GM18867 (cell line): ENCODE measurements at regions not wholly inside any gene's neighbourhood (a gene's known extent, or its start where the extent isn't known, plus 50 kb on each side); places are given as distances from the start of the nearest gene placed in this dataset.
A peak's percentile ranks its signal among the peaks of the same experiment; 100 is the strongest.
"Not testable (repeated sequence)": the region's sequence is repeated elsewhere in the genome, so short reads cannot be mapped to it uniquely, and the experiment has no call there.

ENCODE experiments used
- ATAC-seq: cut with Tn5 transposase; IDR thresholded peaks from one replicate; pipeline ENCODE4 v1.9.1; 2021; ENCODE audit warnings: mild to moderate bottlenecking, moderate library complexity; ENCODE audit not compliant: unreplicated experiment

GRCh38 chrX:149420566-149420965 lies 84.5 kb downstream of the IDS start:
- not testable (repeated sequence) for ATAC-seq

DNA sequence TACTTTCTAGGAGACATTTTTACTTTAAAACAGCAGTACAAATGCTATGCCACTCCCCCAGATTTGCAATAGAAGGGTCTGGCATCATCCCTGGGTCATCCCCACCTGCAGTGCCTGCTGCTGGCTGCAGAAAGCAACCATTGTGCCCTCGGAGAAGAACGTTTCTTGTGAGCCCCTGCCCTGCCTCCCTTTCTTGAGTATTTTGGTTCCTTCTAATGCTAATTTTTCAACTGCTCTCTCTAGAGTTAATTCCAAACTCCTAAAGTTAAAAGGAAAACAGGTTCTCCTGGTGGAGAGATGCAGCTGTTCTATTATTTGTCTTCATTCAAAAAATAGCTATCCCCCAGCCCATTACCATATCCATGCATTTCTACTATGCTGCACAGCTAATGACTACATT lies 107.1 kb downstream of the IDS start:
- ATAC-seq, result no peak

DNA sequence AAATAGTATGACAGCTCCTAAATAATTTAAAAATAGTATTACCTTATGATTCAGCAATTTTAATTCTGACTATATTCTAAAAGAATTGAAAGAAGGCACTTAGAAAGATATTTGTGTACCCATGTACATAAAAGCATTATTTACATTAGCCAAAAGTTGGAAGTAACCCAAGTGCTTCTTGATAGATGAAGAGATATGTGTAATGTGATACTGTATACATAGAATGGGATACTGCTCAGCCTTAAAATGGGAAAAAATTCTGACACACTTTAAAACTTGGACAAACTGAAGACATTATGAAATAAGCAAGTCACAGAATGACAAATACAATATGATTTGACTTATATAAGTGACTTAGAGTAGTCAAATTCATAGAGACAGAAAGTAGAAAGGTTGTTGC lies 112.2 kb downstream of the IDS start:
- no peak for ATAC-seq

DNA sequence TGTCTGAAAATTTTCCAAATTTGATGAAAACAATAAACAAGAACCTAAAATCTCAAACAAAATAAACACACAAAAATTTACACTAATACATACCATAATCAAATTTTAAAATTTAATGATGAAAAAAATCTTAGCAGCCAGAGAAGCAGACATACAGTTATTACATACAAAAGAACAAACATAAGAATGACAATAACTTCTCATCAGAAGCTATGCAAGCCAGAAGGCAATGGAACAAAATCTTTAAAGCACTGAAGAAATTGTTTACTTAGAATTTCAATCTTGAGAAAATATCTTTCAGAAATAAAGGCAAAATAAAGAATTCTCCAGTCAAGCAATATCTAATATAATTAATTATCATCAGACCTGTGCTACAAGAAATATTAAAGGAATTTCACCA lies 121.3 kb downstream of the IDS start:
- ATAC-seq, result no peak

DNA sequence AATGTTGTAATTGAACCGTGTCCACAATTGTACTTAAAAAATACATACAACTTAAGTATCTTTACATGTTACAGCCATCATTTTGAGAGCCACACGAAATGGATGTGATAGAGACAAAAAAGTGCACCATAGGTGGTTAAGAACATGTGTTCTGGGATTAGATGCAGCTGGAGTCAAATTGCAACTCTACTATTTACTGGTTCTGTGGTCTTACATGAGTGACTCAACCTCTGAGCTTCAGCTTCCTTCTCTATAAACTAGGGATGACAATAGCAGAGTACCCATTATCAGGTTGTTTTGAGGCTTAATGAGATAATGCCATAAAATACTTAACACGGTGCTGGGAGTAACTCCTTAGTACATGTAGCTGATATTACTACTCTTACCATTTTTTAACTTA lies 130.4 kb downstream of the IDS start:
- no peak for ATAC-seq

DNA sequence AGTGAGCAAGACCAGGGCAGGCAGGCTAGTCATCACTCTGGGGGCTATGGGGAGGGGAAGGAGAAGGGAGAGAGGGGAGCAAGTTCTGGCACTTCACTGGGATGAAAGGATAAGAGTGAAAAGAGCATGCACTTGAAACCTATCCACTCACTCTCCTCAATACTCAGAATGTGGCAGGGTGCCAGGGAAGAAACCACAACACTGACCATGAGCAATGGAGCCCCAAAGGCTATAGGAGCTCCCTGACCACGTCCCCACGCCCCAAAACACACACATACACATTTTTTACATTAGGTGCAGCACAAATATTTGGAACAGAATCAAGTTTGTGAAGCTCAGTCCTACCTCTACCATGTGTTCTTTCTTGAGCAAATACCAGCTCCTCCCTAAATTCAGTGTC lies 132.2 kb downstream of the IDS start:
- ATAC-seq, result no peak

DNA sequence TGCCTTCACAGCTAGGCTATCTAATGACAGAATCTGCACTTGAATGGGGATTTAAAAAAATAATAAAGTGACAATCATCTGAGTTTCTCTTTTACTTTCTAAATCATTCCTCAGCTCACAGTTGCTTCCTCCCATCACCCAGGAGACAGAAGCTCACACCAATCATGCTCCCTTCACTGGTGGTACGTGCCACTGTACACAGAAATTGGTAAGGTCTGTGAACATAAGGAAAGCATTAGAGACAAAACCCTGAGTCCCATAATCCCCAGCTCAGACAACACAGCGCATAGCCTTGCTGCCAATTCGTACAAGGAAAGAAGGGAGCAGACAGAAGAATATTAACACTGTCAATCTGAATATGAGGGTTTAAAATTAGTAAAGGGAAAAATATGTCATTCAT lies 133.1 kb downstream of the IDS start:
- no peak for ATAC-seq

- ATAC-seq, result no peak
These were observed 135.0 kb downstream of the IDS start for GRCh38 chrX:149370097-149370496.

DNA sequence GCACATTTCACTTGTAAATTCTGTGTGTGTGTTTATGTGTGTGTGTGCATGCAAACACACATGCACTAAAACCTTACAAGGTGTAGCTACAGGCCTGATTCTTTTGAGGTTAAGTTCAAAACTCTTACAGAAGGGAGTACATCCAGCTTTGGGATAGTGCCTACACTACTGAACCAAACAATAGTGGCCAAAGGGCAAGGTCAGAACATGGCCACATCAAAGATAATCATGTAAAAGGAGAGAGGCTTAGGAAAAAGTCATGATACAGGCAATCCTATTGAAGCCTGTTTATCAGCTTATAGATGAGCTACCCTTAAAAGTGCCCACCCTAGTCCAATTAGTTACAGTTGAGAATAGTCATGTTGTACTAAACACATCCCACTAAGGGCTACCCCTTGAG lies 139.6 kb downstream of the IDS start:
- no peak for ATAC-seq

DNA sequence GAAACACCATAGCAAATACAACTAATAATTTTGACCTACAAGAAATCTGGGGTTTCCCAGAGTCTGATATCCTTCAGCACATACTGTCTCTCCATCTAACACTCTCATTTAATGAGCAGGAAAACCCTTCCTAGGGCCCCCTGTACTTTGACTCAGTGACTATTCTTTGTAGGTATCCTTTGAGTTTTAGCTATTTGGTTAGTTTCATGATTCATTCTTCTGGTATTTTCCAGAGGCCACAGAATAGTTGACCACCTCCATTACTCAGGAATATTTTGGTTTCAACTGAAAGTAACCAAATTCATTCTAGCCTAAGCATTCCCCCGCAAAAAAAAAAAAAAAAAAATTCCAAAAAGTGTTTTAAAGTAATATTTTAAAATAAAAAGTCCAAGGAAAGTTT lies 140.0 kb downstream of the IDS start:
- ATAC-seq, result no peak

DNA sequence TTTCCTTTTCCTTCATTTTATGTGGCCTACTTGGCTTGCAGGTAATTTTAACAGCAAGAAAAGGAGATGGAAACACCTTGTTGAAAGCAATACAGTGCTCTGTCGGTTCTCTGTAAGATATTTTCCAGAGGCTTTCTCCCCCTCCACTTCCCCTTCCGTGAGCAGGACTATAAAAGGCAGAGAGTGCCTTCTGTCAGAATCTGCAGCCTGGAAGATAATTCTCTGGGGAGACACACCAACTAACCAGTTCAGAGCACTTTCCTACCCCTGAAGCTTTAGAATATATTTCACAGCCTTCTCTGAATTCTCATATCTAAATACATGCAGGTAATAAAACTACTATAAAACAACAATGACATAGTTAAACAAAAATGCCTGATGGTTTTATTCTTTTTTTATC lies 141.1 kb downstream of the IDS start:
- no peak for ATAC-seq

DNA sequence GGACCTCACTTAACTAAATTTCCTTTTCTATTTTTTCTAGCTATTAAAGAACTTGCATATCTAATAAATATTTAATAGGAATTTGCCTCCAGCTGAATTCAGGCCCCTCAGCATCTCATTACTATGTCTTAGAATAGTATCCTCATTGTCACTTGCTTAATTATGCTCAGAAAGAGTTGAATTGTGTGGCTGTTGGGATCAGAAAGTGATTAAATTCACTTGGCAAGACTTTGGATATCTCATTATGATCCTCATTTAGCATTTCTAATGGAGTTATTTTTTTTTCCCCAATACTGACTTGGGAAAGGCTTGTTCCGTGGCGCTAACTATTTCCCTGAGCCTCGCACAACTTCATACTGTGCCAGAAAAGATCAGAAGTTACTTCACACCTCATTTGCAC lies 158.8 kb downstream of the IDS start:
- ATAC-seq, result no peak

- ATAC-seq, result no peak
These were observed 182.8 kb downstream of the IDS start for GRCh38 chrX:149322316-149322715.

DNA sequence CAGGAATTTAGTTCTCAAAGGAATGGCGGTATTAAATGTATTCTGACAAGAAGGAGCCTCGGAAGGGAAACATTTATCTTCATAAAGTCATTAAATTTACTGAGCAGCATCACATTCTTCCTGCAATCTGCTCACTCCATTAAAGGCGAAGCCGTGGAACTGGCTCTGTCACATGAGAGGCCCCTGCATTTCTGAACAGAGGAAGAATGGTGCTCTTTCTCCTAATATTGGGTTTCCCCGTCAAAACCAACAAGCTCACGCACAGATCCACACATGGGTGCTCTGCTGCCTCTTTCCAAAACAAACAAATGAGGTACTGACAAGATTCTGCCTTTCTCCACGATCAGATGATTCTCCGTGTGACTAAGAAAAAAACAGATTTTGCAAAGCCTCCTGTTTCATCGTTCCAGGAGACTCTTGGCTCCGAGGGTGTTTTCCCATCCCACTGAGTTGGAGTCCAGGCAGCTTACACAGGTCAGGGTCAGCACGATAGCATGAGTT lies 191.2 kb downstream of the IDS start:
- ATAC-seq, result no peak

DNA sequence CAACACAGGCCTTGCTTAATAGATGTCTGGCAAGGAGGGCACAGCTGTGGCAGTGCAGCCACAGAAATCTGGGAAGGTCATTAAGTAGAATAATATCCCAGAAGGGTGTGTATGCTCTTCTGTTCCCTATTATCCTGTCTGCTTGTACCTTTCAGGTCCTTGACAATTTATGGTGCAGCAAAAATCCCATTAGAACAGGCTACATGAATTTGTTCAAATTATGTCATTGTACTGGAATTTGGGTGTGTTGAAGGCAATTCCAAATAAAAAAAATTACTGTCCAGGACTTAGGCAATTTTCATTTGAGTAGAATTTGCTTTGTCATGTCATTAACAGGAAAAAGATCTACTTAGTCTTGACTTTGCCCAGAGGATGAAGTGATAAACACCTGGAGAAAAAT lies 192.1 kb downstream of the IDS start:
- no peak for ATAC-seq

DNA sequence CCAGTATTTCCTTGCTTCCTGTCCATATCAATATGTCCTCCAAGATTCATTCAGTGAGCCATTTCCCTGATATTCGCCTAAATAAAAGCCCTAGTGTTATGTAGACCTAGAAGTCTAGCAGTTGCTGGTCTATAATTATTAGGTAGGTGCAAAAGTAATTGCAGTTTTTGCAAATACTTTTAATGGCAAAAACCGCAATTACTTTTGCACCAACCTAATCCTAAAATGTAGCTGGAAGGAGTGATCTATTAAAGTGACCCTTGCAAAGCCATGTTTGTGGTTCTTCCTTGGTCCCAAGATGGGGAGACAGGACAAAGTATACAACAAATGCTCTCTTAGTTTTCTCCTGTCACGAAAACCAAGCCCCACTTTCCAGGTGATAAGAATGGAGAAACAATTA lies 193.0 kb downstream of the IDS start:
- ATAC-seq, result no peak

DNA sequence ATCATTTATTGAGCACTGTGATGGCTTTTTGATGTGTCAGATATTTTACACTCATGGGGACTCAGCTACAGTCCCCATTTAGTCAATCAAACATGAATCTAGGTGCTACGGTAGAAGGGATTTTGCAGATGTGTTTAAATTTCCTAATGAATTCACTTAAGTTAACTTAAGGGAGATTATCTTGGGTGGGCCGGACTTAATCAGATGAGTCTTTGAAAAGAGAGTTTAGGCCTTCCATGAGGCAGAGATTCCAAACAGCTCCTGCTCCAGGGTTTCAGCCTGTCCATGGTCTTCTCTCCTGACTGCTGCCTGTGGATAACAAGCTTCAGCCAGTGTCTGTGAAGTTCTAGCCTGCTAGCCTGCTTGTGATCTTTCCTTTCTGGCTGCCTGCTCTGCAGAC lies 202.4 kb downstream of the IDS start:
- no peak for ATAC-seq

DNA sequence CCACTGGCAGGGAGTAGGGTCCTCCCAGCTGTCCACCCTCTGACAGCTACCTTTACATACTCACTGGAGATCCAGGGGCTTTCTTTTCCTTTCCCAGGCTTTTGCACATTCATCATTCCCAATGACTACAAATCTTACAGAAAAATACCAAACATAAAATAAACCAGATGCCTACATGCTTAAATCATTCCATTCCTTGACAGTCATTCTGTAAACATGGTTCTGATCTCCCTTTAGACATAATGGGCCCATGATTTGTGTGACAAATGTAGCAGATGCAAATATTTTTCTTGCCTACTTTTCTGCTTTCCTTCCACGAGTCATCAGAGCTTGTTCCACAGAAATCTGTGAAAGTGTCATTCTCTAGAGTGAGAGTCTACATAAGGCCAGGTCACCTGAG lies 207.0 kb downstream of the IDS start:
- ATAC-seq, result no peak

- ATAC-seq, result no peak
These were observed 209.0 kb downstream of the IDS start for GRCh38 chrX:149296092-149296491.

GRCh38 chrX:149286940-149287349 lies 218.2 kb downstream of the IDS start:
- ATAC-seq, result peak; percentile 90

GRCh38 chrX:149284616-149285015 lies 220.5 kb downstream of the IDS start:
- ATAC-seq, result no peak

DNA sequence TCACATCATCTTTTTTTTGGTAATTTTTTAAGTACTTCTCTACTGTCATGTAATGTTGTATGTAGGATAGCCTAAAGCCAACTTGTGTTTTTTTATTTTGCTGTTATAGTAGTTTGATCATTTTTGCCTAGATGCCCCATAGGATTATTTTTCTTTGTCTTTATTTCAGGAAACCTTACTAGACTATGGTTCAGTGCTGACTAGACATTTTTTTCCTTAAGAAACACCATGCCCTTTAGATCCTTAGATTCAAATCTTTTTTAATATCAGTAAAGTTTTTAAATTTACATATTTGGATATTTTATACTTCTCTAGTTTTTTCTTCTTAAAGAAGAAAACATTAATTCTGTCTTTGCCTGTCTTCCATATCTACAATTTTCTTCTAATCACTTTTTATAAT lies 221.3 kb downstream of the IDS start:
- ATAC-seq, result no peak

DNA sequence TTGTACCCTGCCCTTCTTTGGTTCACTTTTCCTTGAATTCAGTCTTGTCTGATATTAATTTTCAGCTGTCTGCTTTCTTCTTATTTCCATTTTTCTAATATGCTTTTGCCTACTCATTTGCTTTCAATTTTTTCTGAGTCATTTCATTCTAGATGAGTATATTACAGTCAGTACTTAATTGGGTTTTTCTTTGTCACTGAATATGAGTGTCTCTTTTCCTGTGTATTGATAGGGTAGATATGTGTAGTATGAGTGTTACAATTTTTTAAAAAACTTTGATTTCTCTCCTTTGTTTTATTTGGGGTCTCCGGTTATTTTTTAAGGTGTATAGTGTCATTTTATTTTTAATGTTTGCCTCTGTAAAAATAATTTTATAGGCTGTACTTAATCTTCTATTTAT lies 222.2 kb downstream of the IDS start:
- no peak for ATAC-seq

GRCh38 chrX:149280011-149280410 lies 225.1 kb downstream of the IDS start:
- no peak for ATAC-seq
